PFSK-1 (cell line): ENCODE measurements at regions not wholly inside any gene's neighbourhood (a gene's known extent, or its start where the extent isn't known, plus 50 kb on each side); places are given as distances from the start of the nearest gene placed in this dataset.

Experiments
- FOXP2 ChIP-seq: optimal IDR thresholded peaks from 2 replicates; pipeline ENCODE3; 2011; ENCODE audit warnings: borderline replicate concordance, control low read depth, inconsistent platforms; ENCODE audit not compliant: insufficient read depth; ENCODE audit errors: extremely low read length, extremely low read depth
- POLR2AphosphoS5 ChIP-seq: IDR thresholded peaks from 2 replicates; pipeline ENCODE4 v1.6.1; 2012; ENCODE audit warnings: low read depth, mild to moderate bottlenecking, control low read depth, low read length, moderate library complexity
- SIN3A ChIP-seq: IDR thresholded peaks from 2 replicates; pipeline ENCODE4 v1.6.1; 2012; ENCODE audit warnings: mild to moderate bottlenecking, low read length, moderate library complexity, borderline replicate concordance; ENCODE audit not compliant: insufficient read depth
- TAF1 ChIP-seq: IDR thresholded peaks from 2 replicates; pipeline ENCODE4 v1.6.1; 2012; ENCODE audit warnings: low read length, control low read depth, borderline replicate concordance; ENCODE audit not compliant: insufficient read depth
- TF ChIP-seq, protein P1 (sequence below), 2 experiments: IDR thresholded peaks; 2 replicates each; pipeline versions ENCODE4 v1.6.1 to v1.8.0; 2011 to 2012; ENCODE audit warnings: low read depth in 2 of 2, low read length in 2 of 2, control low read depth in 1 of 2, inconsistent platforms in 1 of 2, mild to moderate bottlenecking in 1 of 2, moderate library complexity in 1 of 2; ENCODE audit not compliant: insufficient read depth in 1 of 2

GRCh38 chr2:67076239-67076624 is 320.9 kb upstream of the ETAA1 start:
- TF ChIP-seq SIN3A (no peak), TAF1 (no peak), FOXP2 (no peak), POLR2AphosphoS5 (no peak)
- TF ChIP-seq, protein P1, sequence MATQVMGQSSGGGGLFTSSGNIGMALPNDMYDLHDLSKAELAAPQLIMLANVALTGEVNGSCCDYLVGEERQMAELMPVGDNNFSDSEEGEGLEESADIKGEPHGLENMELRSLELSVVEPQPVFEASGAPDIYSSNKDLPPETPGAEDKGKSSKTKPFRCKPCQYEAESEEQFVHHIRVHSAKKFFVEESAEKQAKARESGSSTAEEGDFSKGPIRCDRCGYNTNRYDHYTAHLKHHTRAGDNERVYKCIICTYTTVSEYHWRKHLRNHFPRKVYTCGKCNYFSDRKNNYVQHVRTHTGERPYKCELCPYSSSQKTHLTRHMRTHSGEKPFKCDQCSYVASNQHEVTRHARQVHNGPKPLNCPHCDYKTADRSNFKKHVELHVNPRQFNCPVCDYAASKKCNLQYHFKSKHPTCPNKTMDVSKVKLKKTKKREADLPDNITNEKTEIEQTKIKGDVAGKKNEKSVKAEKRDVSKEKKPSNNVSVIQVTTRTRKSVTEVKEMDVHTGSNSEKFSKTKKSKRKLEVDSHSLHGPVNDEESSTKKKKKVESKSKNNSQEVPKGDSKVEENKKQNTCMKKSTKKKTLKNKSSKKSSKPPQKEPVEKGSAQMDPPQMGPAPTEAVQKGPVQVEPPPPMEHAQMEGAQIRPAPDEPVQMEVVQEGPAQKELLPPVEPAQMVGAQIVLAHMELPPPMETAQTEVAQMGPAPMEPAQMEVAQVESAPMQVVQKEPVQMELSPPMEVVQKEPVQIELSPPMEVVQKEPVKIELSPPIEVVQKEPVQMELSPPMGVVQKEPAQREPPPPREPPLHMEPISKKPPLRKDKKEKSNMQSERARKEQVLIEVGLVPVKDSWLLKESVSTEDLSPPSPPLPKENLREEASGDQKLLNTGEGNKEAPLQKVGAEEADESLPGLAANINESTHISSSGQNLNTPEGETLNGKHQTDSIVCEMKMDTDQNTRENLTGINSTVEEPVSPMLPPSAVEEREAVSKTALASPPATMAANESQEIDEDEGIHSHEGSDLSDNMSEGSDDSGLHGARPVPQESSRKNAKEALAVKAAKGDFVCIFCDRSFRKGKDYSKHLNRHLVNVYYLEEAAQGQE (IDR thresholded peaks at IDR 0.05; ENCODE audit: insufficient read depth in 1 of 2, low read depth in 2 of 2, low read length in 2 of 2): no peak

DNA sequence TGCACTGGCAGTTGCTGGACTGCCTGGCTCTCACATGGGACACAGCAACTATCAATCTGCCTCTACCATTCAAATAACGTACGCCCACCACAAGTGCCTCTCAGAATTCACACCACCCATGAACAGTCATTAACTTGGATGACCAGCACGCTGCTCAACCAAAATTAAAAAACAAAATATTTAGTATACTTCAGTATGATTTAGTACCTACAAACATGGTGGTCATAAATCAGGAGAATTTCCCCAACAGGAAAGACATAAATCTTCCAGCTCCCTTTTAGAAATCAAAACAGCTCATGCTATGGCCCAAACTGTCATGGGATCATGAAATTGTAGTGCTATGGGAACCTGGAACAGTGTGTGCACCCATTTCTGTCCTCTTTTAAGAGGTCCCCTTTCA is 317.4 kb upstream of the ETAA1 start:
- TF ChIP-seq TAF1 (no peak), POLR2AphosphoS5 (no peak), FOXP2 (no peak)

DNA sequence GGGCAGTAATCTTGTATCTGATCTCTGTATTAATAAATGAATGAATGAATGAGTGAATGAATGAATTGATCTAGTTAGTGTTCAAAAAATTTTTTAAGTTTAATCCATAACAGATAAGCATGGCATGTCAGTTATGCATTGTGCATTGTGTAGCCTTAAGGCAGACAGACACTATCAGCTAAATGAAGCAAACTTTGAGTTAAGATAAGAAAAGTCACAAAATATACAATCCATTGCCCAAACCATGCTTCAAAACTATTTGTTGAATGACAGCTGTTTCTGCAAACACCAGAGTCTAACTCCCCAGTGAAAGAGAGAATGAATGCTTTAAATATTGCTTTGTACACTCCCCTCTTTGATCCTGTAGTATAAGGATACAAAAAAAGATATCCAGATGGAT is 314.3 kb upstream of the ETAA1 start:
- TF ChIP-seq, protein P1 (IDR thresholded peaks at IDR 0.05; ENCODE audit: insufficient read depth in 1 of 2, low read depth in 2 of 2, low read length in 2 of 2): no peak
- TF ChIP-seq TAF1 (no peak), SIN3A (no peak), FOXP2 (no peak), POLR2AphosphoS5 (no peak)

- TF ChIP-seq, protein P1 (IDR thresholded peaks at IDR 0.05; ENCODE audit: insufficient read depth in 1 of 2, low read depth in 2 of 2, low read length in 2 of 2): no peak
- TF ChIP-seq TAF1: no peak
- no peak for TF ChIP-seq SIN3A
- TF ChIP-seq FOXP2: no peak
- TF ChIP-seq POLR2AphosphoS5: no peak
Measured at GRCh38 chr2:67083951-67084350, 313.2 kb upstream of the ETAA1 start.

DNA sequence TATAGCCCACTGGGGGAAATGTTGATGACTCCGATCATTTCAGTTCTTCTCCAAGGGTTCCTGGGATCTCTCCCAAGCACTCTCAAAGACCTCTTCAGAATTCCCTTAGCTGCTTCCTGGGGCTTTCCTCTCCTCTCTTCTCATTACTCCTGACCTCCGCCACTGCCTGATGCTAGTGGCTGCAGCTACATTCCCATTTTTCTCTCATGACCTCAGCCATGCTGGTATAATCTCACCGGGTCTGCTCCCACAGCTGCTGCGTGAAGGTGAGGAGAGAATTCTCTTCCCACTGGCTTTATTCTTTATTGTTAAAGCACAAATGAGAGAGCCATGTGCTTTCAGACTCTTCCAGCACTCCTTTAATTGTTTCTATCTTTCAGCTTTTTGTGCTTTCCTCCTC is 312.0 kb upstream of the ETAA1 start:
- TF ChIP-seq, protein P1 (IDR thresholded peaks at IDR 0.05; ENCODE audit: insufficient read depth in 1 of 2, low read depth in 2 of 2, low read length in 2 of 2): no peak
- no peak for TF ChIP-seq FOXP2
- no peak for TF ChIP-seq SIN3A
- TF ChIP-seq TAF1: no peak
- TF ChIP-seq POLR2AphosphoS5: no peak

DNA sequence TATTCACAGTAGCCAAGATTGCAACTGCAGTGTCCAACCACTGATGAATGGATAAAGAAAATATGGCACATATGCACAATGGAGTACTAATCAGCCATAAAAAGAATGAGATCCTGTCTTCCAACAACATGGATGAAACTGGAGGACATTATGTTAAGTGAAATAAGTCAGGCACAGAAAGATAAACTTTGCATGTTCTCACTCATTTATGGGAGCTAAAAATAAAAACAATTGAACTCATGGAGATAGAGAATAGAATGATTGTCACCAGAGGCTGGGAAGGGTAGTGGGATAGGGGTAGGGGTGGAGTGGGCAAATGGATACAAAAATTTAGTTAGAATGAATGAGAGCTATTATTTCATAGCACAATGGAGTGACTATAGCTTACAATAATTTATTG is 305.5 kb upstream of the ETAA1 start:
- TF ChIP-seq SIN3A: no peak
- TF ChIP-seq FOXP2: no peak
- no peak for TF ChIP-seq TAF1
- TF ChIP-seq, protein P1 (IDR thresholded peaks at IDR 0.05; ENCODE audit: insufficient read depth in 1 of 2, low read depth in 2 of 2, low read length in 2 of 2): no peak
- no peak for TF ChIP-seq POLR2AphosphoS5
